GM12878 (cell line): ENCODE measurements at regions not wholly inside any gene's neighbourhood (a gene's known extent, or its start where the extent isn't known, plus 50 kb on each side); places are given as distances from the start of the nearest gene placed in this dataset.

Experiments
- HDAC2 ChIP-seq: fragments of 200-600 bp; sonication (generic); IDR thresholded peaks from 2 replicates; pipeline ENCODE4 v1.6.1; 2017
- IKZF1 ChIP-seq: fragments of 450-650 bp; conservative IDR thresholded peaks from 2 replicates; pipeline ENCODE4 v1.6.1; 2017; ENCODE audit warnings: antibody characterized with exemption, mild to moderate bottlenecking
- KAT2A ChIP-seq: conservative IDR thresholded peaks from 2 replicates; pipeline ENCODE4 v1.6.1; 2011; ENCODE audit warnings: low read depth, low read length; ENCODE audit not compliant: control insufficient read depth
- KLF5 ChIP-seq: fragments of 450-650 bp; IDR thresholded peaks from 2 replicates; pipeline ENCODE4 v1.6.1; 2014; ENCODE audit warnings: mild to moderate bottlenecking; ENCODE audit not compliant: partially characterized antibody
- MEF2A ChIP-seq: IDR thresholded peaks from 2 replicates; pipeline ENCODE4 v1.6.1; 2011; ENCODE audit warnings: low read depth, mild to moderate bottlenecking, low read length, moderate library complexity; ENCODE audit not compliant: insufficient read depth
- NBN ChIP-seq: fragments of 450-650 bp; IDR thresholded peaks from 2 replicates; pipeline ENCODE4 v1.6.1; 2016
- SUPT20H ChIP-seq: IDR thresholded peaks from 2 replicates; pipeline ENCODE4 v1.6.1; 2011; ENCODE audit warnings: low read depth, mild to moderate bottlenecking, low read length, moderate library complexity, borderline replicate concordance; ENCODE audit not compliant: control insufficient read depth
- TF ChIP-seq, protein P1 (sequence below): fragments of 450-650 bp; formaldehyde crosslinking; IDR thresholded peaks from 2 replicates; pipeline ENCODE4 v1.5.0; 2022; ENCODE audit warnings: mild to moderate bottlenecking, missing genetic modification characterization
- TF ChIP-seq, protein P2 (sequence below): fragments of 450-650 bp; IDR thresholded peaks from 2 replicates; pipeline ENCODE4 v1.6.1; 2018; ENCODE audit warnings: borderline replicate concordance, mild to moderate bottlenecking; ENCODE audit not compliant: partially characterized antibody

DNA sequence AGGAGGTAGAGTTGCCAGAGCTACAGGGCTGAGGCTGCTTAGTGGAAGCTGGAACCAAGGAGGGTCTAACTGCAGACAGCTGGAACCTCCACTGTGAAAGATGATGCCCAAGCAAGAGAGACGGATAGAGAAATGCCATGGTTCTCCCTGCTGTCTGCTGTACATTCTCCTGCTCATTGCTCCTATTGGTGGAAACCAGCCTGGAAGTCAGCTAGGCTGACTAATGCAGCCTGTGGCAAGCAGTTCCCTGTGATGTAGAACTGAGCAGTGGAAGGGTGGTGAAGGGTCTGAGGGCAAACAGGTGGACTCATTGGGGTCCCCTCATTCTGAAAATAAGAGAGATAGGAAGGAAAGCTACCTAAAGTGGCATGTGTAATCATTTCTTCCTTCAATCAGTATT lies 563.6 kb downstream of the SLC4A3 start (continued):
- TF ChIP-seq, protein P1, sequence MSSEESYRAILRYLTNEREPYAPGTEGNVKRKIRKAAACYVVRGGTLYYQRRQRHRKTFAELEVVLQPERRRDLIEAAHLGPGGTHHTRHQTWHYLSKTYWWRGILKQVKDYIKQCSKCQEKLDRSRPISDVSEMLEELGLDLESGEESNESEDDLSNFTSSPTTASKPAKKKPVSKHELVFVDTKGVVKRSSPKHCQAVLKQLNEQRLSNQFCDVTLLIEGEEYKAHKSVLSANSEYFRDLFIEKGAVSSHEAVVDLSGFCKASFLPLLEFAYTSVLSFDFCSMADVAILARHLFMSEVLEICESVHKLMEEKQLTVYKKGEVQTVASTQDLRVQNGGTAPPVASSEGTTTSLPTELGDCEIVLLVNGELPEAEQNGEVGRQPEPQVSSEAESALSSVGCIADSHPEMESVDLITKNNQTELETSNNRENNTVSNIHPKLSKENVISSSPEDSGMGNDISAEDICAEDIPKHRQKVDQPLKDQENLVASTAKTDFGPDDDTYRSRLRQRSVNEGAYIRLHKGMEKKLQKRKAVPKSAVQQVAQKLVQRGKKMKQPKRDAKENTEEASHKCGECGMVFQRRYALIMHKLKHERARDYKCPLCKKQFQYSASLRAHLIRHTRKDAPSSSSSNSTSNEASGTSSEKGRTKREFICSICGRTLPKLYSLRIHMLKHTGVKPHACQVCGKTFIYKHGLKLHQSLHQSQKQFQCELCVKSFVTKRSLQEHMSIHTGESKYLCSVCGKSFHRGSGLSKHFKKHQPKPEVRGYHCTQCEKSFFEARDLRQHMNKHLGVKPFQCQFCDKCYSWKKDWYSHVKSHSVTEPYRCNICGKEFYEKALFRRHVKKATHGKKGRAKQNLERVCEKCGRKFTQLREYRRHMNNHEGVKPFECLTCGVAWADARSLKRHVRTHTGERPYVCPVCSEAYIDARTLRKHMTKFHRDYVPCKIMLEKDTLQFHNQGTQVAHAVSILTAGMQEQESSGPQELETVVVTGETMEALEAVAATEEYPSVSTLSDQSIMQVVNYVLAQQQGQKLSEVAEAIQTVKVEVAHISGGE (CRISPR knock-in tag): no peak
- TF ChIP-seq KLF5 (no peak), KAT2A (no peak), IKZF1 (no peak), NBN (no peak), HDAC2 (no peak), MEF2A (no peak), SUPT20H (no peak)
- TF ChIP-seq, protein P2, sequence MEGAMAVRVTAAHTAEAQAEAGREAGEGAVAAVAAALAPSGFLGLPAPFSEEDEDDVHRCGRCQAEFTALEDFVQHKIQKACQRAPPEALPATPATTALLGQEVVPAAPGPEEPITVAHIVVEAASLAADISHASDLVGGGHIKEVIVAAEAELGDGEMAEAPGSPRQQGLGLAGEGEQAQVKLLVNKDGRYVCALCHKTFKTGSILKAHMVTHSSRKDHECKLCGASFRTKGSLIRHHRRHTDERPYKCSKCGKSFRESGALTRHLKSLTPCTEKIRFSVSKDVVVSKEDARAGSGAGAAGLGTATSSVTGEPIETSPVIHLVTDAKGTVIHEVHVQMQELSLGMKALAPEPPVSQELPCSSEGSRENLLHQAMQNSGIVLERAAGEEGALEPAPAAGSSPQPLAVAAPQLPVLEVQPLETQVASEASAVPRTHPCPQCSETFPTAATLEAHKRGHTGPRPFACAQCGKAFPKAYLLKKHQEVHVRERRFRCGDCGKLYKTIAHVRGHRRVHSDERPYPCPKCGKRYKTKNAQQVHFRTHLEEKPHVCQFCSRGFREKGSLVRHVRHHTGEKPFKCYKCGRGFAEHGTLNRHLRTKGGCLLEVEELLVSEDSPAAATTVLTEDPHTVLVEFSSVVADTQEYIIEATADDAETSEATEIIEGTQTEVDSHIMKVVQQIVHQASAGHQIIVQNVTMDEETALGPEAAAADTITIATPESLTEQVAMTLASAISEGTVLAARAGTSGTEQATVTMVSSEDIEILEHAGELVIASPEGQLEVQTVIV: no peak
- TF ChIP-seq, all 136 proteins: peak for 0
